HepG2 (cell line): ENCODE measurements at regions not wholly inside any gene's neighbourhood (a gene's known extent, or its start where the extent isn't known, plus 50 kb on each side); places are given as distances from the start of the nearest gene placed in this dataset.

Source experiments
- ATAC-seq: fragments of 200-7000 bp; cut with Tn5 transposase; 3 replicates; pipeline ENCODE4 v1.9.1; 2020; ENCODE audit warnings: mild to moderate bottlenecking, moderate library complexity
- BruUV-seq: library from RNA; stranded (reverse); fragments of 400-500 nt; replicated peaks from 2 replicates; lab custom pipeline; 2021; lab: Mats Ljungman, UMichigan
- CTCF ChIA-PET: fragments of 300-600 bp; formaldehyde crosslinking; extraction: SDS; loops from one replicate; lab custom pipeline; 2021; ENCODE audit warnings: low total read pairs, inconsistent platforms, low intra/inter-chr PET ratio; lab: Yijun Ruan, JAX
- POLR2A ChIA-PET: fragments of 350-600 bp; sonication (Branson Sonifier 250); formaldehyde crosslinking; loops from one replicate; lab custom pipeline; 2020; ENCODE audit warnings: antibody characterized with exemption, inconsistent platforms; lab: Yijun Ruan, JAX
- DNase-seq: peaks from one replicate; pipeline ENCODE4 v3.0.0-alpha.2; 2015; ENCODE audit warnings: low spot score
- FAIRE-seq: peaks from 3 replicates; lab custom pipeline; 2011; peaks lifted over from hg19 to GRCh38; lab: Jason Lieb, UNC
- H2AFZ ChIP-seq: one replicate; pipeline ENCODE4 v1.6.1; 2011; ENCODE audit warnings: low read length, inconsistent platforms
- H3K27ac ChIP-seq: fragments of 300-600 bp; 3 replicates; pipeline ENCODE4 v1.8.0; 2011; ENCODE audit warnings: mixed run types, mild to moderate bottlenecking, mixed read lengths, low read length, inconsistent platforms; ENCODE audit not compliant: insufficient read depth; ENCODE audit errors: extremely low read length
- H3K27me3 ChIP-seq, 2 experiments: fragments of 200-600 bp in 1 of 2; 2 replicates in 1 of 2; 3 replicates in 1 of 2; pipeline versions ENCODE4 v1.6.0 to v1.8.0; 2011; ENCODE audit warnings: low read length in 2 of 2, mild to moderate bottlenecking in 2 of 2, moderate library complexity in 2 of 2, inconsistent platforms in 1 of 2; ENCODE audit not compliant: insufficient read depth in 2 of 2, control insufficient read depth in 1 of 2
- H3K36me3 ChIP-seq, 2 experiments: fragments of 200-600 bp in 1 of 2; replicated peaks in 1 of 2; 2 replicates in 1 of 2; 3 replicates in 1 of 2; pipeline versions ENCODE4 v1.5.1 to v1.8.0; 2011; ENCODE audit warnings: low read length in 2 of 2, inconsistent platforms in 1 of 2; ENCODE audit not compliant: insufficient read depth in 2 of 2, control insufficient read depth in 1 of 2
- H3K4me1 ChIP-seq: 2 replicates; pipeline ENCODE4 v1.5.1; 2012; ENCODE audit warnings: low read length, inconsistent platforms; ENCODE audit not compliant: insufficient read depth
- H3K4me2 ChIP-seq: 2 replicates; pipeline ENCODE4 v1.6.0; 2011; ENCODE audit warnings: low read depth, low read length, inconsistent platforms
- H3K4me3 ChIP-seq, 3 experiments: fragments of 200-600 bp in 1 of 3; sonication (generic), shearing (Covaris generic) in 1 of 3; replicated peaks in 1 of 3; 2 replicates each; pipeline ENCODE4 v1.5.1; 2011 to 2016; ENCODE audit warnings: low read length in 3 of 3, inconsistent platforms in 2 of 3, low read depth in 2 of 3, mild to moderate bottlenecking in 2 of 3, control low read depth in 1 of 3, mixed read lengths in 1 of 3; ENCODE audit not compliant: insufficient read depth in 1 of 3
- H3K79me2 ChIP-seq: one replicate; pipeline ENCODE4 v1.6.1; 2011; ENCODE audit warnings: low read length, inconsistent platforms; ENCODE audit not compliant: insufficient read depth
- H3K9ac ChIP-seq: 2 replicates; pipeline ENCODE4 v1.6.0; 2011; ENCODE audit warnings: mild to moderate bottlenecking, low read depth, low read length, inconsistent platforms; ENCODE audit not compliant: insufficient read depth
- H3K9me3 ChIP-seq: 2 replicates; pipeline ENCODE4 v1.5.1; 2012; ENCODE audit warnings: mild to moderate bottlenecking, low read length
- H4K20me1 ChIP-seq: 2 replicates; pipeline ENCODE4 v1.6.0; 2011; ENCODE audit warnings: inconsistent platforms, mild to moderate bottlenecking, low read length, moderate library complexity; ENCODE audit not compliant: insufficient read depth
- AHR ChIP-seq: IDR thresholded peaks from 2 replicates; pipeline ENCODE4 v1.6.1; 2018; ENCODE audit warnings: missing genetic modification reagents, missing compliant biosample characterization
- CREB3 ChIP-seq: sonication (generic); formaldehyde crosslinking; IDR thresholded peaks from 2 replicates; pipeline ENCODE4 v1.5.0; 2020; ENCODE audit warnings: missing genetic modification reagents
- MAFF ChIP-seq: IDR thresholded peaks from 2 replicates; pipeline ENCODE4 v1.6.1; 2011; ENCODE audit warnings: low read depth, low read length, improper control_type of control experiment
- MAFK ChIP-seq, 2 experiments: IDR thresholded peaks in 1 of 2; conservative IDR thresholded peaks in 1 of 2; 2 replicates each; pipeline ENCODE4 v1.6.1; 2011; ENCODE audit warnings: improper control_type of control experiment in 2 of 2, low read length in 2 of 2
- MED8 ChIP-seq: sonication (generic); formaldehyde crosslinking; IDR thresholded peaks from 2 replicates; pipeline ENCODE4 v1.8.1; 2023; ENCODE audit warnings: mild to moderate bottlenecking, missing genetic modification reagents; ENCODE audit not compliant: insufficient replicate concordance
- RBAK ChIP-seq: sonication (generic); formaldehyde crosslinking; IDR thresholded peaks from 2 replicates; pipeline ENCODE4 v1.5.1; 2020; ENCODE audit warnings: mild to moderate bottlenecking, missing genetic modification reagents
- RFXANK ChIP-seq: IDR thresholded peaks from 2 replicates; pipeline ENCODE4 v1.6.1; 2016
- SIN3B ChIP-seq: fragments of 150-350 bp; IDR thresholded peaks from 2 replicates; pipeline ENCODE4 v1.6.1; 2014; ENCODE audit warnings: low read length
- SUZ12 ChIP-seq: fragments of 150-350 bp; IDR thresholded peaks from 2 replicates; pipeline ENCODE4 v1.6.1; 2014; ENCODE audit warnings: low read depth, low read length
- THYN1 ChIP-seq: sonication (generic); formaldehyde crosslinking; IDR thresholded peaks from 2 replicates; pipeline ENCODE4 v1.8.1; 2023; ENCODE audit warnings: low read depth, mild to moderate bottlenecking, moderate library complexity, missing genetic modification reagents, borderline replicate concordance
- ZNF432 ChIP-seq: sonication (generic); formaldehyde crosslinking; IDR thresholded peaks from 2 replicates; pipeline ENCODE4 v1.5.0; 2020; ENCODE audit warnings: missing genetic modification reagents, mild to moderate bottlenecking, borderline replicate concordance
- ZNF468 ChIP-seq: sonication (generic); formaldehyde crosslinking; IDR thresholded peaks from 2 replicates; pipeline ENCODE4 v1.8.0; 2022; ENCODE audit warnings: mild to moderate bottlenecking, moderate library complexity, missing genetic modification reagents
- ZNF879 ChIP-seq: sonication (generic); formaldehyde crosslinking; IDR thresholded peaks from 2 replicates; pipeline ENCODE4 v1.8.1; 2023; ENCODE audit warnings: missing genetic modification reagents
- WGBS: methylation state at CpG from one replicate; pipeline ENCODE4 v1.1.6; 2017; ENCODE audit warnings: low lambda C conversion rate; 5-methylcytosine and 5-hydroxymethylcytosine counted together
- in situ Hi-C: cut with HindIII; loops from 2 replicates; pipeline ENCODE4 v1.10.0; 2017; ENCODE audit warnings: low pct_unique_long_range_greater_than_20kb; ENCODE audit not compliant: extremely low pct_ligation_motif_present
- intact Hi-C: fragments of 100-400 bp; cut with micrococcal nuclease; formaldehyde crosslinking; loops from one replicate; pipeline ENCODE4 v1.10.0; 2022; ENCODE audit not compliant: unreplicated experiment

- TF ChIP-seq SUZ12 = no peak
- no peak for TF ChIP-seq ZNF432 (CRISPR knock-in tag)
- TF ChIP-seq ZNF468 = no peak
- TF ChIP-seq CREB3 (CRISPR knock-in tag) = no peak
- TF ChIP-seq SIN3B = no peak
- TF ChIP-seq RFXANK = no peak
- no peak for TF ChIP-seq AHR
- no peak for TF ChIP-seq ZNF879
- no peak for TF ChIP-seq MED8 (CRISPR knock-in tag)
These were observed 491.0 kb downstream of the FGF9 start (continued) for GRCh38 chr13:22161871-22162270.

- Histone ChIP-seq H3K9me3 (no peaks in the 10 kb centered on the region), H4K20me1 (no peaks in the 10 kb centered on the region), H3K4me2 (no peak overlapping the region), H3K9ac (no peak overlapping the region), H3K79me2 (no peaks in the 10 kb centered on the region), H3K4me1 (no peaks in the 10 kb centered on the region), H3K27me3 (no peaks in the 10 kb centered on the region), H2AFZ (no peak overlapping the region), H3K36me3 (no peaks in the 10 kb centered on the region), H3K27ac (no peak overlapping the region), H3K4me3 (no peak overlapping the region)
- in situ Hi-C loops (no loop called here), intact Hi-C loops (no loop called here)
- BruUV-seq = no TSS peak
- WGBS = 94% methylated on average over 1 of the region's 1 CpG
- CTCF ChIA-PET = no interaction called here
- peak; percentile 74 for TF ChIP-seq MAFF
- no peak for TF ChIP-seq THYN1 (CRISPR knock-in tag)
- no peak for TF ChIP-seq RBAK (CRISPR knock-in tag)
- TF ChIP-seq MAFK (conservative IDR thresholded peaks at IDR 0.05 in 1 of 2, IDR thresholded peaks at IDR 0.05 in 1 of 2; ENCODE audit: low read length in 2 of 2) = peak; percentile 77 to 84
- ATAC-seq (no peak), FAIRE-seq (no peak), DNase-seq (no peak)
- POLR2A ChIA-PET = no interaction called here
These were observed 492.0 kb downstream of the FGF9 start for GRCh38 chr13:22162889-22163288.
